Tibial nerve (tissue), 4 donors: ENCODE measurements at regions not wholly inside any gene's neighbourhood (a gene's known extent, or its start where the extent isn't known, plus 50 kb on each side); places are given as distances from the start of the nearest gene placed in this dataset.

Source experiments
- EP300 ChIP-seq, 2 donors: sonication (generic); formaldehyde crosslinking; IDR thresholded peaks; one replicate each; pipeline ENCODE4 v1.6.1; 2017; ENCODE audit warnings: antibody characterized with exemption in 2 of 2, mild to moderate bottlenecking in 1 of 2
- POLR2A ChIP-seq, 2 donors: fragments of 450-650 bp; IDR thresholded peaks; one replicate each; pipeline ENCODE4 v1.6.1; 2017; ENCODE audit warnings: antibody characterized with exemption in 2 of 2, mild to moderate bottlenecking in 2 of 2, moderate library complexity in 2 of 2
- TF ChIP-seq, protein P1 (sequence below), 5 experiments: fragments of 200-600 bp in 3 of 5; fragments of 450-650 bp in 2 of 5; sonication (generic) in 3 of 5; IDR thresholded peaks; one replicate each; pipeline ENCODE4 v1.5.1; 2016 to 2019; ENCODE audit warnings: antibody characterized with exemption in 5 of 5, mild to moderate bottlenecking in 3 of 5, moderate library complexity in 2 of 5

DNA sequence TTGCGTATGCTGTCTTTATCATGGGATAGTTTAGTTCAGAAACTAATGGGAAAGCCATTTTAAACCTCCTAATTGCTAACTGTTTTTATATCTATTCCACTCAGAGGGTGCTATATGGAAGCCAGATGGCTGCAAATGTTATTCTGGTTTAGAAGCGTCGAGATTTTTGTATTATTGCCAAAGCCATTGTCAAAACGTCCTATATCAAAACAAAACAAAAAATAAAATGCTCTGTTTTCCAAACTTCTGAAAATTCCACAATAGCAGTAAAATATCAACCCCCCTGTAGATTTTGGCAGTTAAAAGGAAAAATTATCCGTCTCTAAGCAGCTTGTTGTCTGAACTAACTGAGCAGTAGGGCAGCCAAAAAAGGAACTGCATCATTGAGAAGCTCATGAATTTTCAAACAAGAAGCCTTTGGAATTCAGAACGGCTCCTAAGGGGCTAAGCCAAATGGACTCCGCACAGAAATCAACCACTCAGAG lies 195.4 kb upstream of the CWC22 start:
- TF ChIP-seq, protein P1, sequence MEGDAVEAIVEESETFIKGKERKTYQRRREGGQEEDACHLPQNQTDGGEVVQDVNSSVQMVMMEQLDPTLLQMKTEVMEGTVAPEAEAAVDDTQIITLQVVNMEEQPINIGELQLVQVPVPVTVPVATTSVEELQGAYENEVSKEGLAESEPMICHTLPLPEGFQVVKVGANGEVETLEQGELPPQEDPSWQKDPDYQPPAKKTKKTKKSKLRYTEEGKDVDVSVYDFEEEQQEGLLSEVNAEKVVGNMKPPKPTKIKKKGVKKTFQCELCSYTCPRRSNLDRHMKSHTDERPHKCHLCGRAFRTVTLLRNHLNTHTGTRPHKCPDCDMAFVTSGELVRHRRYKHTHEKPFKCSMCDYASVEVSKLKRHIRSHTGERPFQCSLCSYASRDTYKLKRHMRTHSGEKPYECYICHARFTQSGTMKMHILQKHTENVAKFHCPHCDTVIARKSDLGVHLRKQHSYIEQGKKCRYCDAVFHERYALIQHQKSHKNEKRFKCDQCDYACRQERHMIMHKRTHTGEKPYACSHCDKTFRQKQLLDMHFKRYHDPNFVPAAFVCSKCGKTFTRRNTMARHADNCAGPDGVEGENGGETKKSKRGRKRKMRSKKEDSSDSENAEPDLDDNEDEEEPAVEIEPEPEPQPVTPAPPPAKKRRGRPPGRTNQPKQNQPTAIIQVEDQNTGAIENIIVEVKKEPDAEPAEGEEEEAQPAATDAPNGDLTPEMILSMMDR (IDR thresholded peaks at IDR 0.05) = no peak
- TF ChIP-seq POLR2A (IDR thresholded peaks at IDR 0.05) = no peak
- no peak for TF ChIP-seq EP300 (IDR thresholded peaks at IDR 0.05)
